Left lung (tissue), 4 donors: ENCODE measurements at regions not wholly inside any gene's neighbourhood (a gene's known extent, or its start where the extent isn't known, plus 50 kb on each side); places are given as distances from the start of the nearest gene placed in this dataset.

Source experiments
- ATAC-seq: fragments of 200-7000 bp; cut with Tn5 transposase; one replicate; pipeline ENCODE4 v1.9.1; 2020; ENCODE audit warnings: moderate library complexity
- DNase-seq, 4 donors: peaks; one replicate each; pipeline ENCODE4 v3.0.0-alpha.2; 2013 to 2020
- H3K27ac ChIP-seq, 2 donors: fragments of 200-600 bp; sonication (generic) in 1 of 2; one replicate each; pipeline versions ENCODE4 v1.5.0 to v1.8.0; 2020 to 2021
- H3K27me3 ChIP-seq, 2 donors: fragments of 200-600 bp; sonication (generic) in 1 of 2; one replicate each; pipeline versions ENCODE4 v1.5.0 to v1.8.0; 2020 to 2021
- H3K36me3 ChIP-seq, 2 donors: fragments of 200-600 bp; sonication (generic) in 1 of 2; one replicate each; pipeline versions ENCODE4 v1.5.0 to v1.8.0; 2020 to 2021
- H3K4me1 ChIP-seq, 2 donors: fragments of 200-600 bp; one replicate each; pipeline ENCODE4 v1.8.0; 2021
- H3K4me3 ChIP-seq, 2 donors: fragments of 200-600 bp; sonication (generic) in 1 of 2; one replicate each; pipeline versions ENCODE4 v1.5.0 to v1.8.0; 2020 to 2021; ENCODE audit warnings: mild to moderate bottlenecking in 1 of 2
- H3K9me3 ChIP-seq, 2 donors: fragments of 200-600 bp; sonication (generic) in 1 of 2; one replicate each; pipeline versions ENCODE4 v1.5.0 to v1.8.0; 2020 to 2021
- intact Hi-C, 2 donors: fragments of 100-400 bp; cut with DNase I; formaldehyde crosslinking; loops; one replicate each; pipeline versions ENCODE4 v1.11.2 to v1.14.2; 2022
- TF ChIP-seq, protein P1 (sequence below), 2 donors: fragments of 200-600 bp; sonication (generic) in 1 of 2; IDR thresholded peaks; one replicate each; pipeline versions ENCODE4 v1.5.0 to v1.8.0; 2021; ENCODE audit warnings: antibody characterized with exemption in 2 of 2
- donor health status: DM: no; HTN: yes; CAD: no.
- donor health status: DM: no; HTN: no; CAD: no.

DNA sequence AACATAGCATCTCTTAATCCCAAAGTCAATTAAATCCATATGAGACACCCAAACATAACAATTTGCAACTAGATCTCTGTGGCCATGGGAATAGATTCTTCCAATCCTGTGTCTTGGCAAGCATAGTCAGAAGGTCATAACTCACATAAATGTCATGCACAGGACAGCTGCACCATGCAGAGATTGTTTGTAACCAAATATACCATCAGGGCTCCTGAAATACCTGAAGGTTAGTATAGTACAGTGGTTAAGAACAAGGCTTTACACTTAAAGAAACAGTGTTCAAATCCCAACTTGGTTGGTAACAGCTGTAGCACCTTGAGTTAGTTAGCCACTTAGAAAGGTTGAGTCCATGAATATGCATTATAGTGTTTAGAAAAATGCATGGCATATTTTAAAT, 82.6 kb upstream of the CCDC190 start:
- intact Hi-C loops, result no loop called here
- Histone ChIP-seq H3K4me1 (no peaks in the 10 kb centered on the region), H3K36me3 (no peaks in the 10 kb centered on the region), H3K9me3 (no peaks in the 10 kb centered on the region), H3K27me3 (no peaks in the 10 kb centered on the region), H3K4me3 (no peak overlapping the region), H3K27ac (no peak overlapping the region)
- no peak for ATAC-seq
- TF ChIP-seq, protein P1, sequence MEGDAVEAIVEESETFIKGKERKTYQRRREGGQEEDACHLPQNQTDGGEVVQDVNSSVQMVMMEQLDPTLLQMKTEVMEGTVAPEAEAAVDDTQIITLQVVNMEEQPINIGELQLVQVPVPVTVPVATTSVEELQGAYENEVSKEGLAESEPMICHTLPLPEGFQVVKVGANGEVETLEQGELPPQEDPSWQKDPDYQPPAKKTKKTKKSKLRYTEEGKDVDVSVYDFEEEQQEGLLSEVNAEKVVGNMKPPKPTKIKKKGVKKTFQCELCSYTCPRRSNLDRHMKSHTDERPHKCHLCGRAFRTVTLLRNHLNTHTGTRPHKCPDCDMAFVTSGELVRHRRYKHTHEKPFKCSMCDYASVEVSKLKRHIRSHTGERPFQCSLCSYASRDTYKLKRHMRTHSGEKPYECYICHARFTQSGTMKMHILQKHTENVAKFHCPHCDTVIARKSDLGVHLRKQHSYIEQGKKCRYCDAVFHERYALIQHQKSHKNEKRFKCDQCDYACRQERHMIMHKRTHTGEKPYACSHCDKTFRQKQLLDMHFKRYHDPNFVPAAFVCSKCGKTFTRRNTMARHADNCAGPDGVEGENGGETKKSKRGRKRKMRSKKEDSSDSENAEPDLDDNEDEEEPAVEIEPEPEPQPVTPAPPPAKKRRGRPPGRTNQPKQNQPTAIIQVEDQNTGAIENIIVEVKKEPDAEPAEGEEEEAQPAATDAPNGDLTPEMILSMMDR (IDR thresholded peaks at IDR 0.05), result no peak
- DNase-seq, result no peak

DNA sequence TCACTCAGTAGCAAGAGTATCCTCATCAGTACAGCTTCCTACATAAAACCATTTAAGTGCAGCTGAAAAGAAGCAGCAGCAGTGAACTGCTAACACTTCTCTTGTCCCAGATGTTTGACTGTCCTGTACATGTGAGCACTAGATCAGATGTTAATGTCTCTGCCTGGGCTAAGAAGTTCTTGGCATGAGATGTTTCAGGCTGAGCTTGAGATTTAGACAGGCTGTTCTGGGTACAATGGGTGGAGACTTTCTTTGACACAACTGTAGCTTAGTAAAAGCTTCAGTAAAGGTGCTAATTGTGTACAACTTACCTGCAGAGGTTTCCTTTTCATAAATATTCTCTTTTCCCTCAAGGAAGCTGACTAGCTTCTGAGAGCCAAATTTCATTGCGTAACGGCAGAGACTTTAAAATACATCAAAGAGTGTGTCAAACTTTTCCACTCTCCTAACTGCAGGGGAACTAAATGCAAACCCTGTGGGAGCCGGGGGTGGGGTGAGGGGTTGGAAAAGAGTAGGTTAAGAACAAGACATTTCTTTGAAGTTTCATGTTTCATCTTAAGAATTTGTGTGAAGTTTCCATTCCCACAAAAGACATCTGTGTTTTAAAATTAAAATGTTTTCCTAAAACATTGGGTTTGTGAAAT, 82.1 kb upstream of the CCDC190 start:
- intact Hi-C loops, result no loop called here
- TF ChIP-seq, protein P1 (IDR thresholded peaks at IDR 0.05), result no peak
- Histone ChIP-seq H3K27me3 (no peaks in the 10 kb centered on the region), H3K27ac (no peak overlapping the region), H3K36me3 (no peaks in the 10 kb centered on the region), H3K4me1 (no peaks in the 10 kb centered on the region), H3K9me3 (no peaks in the 10 kb centered on the region), H3K4me3 (no peak overlapping the region)
- ATAC-seq, result peak; percentile 44
- peak in 3 of 4 donors; percentile 17 to 39 (median 33) for DNase-seq

DNA sequence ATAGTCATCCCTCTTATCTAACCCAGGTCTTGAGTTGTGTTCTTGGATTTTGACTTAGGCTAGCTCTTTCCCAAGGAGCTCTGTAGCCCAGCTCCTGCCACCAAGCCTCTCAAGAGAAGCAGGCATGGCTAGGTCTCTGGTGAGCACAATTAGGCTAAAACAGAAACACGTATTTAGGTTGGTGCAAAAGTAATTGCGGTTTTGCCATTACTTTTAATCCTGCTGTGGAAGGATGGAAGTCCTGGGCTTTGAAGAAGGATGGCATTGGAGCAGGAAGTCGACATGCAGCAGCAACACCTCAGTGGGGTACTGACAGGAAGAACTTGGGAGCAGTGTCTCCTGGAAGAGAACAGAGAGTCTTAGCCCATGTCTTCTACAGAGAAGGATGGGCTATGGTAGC, 80.0 kb upstream of the CCDC190 start:
- H3K4me1 ChIP-seq, result no peaks in the 10 kb centered on the region
- H3K27me3 ChIP-seq, result no peaks in the 10 kb centered on the region
- no peaks in the 10 kb centered on the region for H3K36me3 ChIP-seq
- no peaks in the 10 kb centered on the region for H3K9me3 ChIP-seq
- intact Hi-C loops, result no loop called here
- DNase-seq, result no peak
- no peak overlapping the region for H3K27ac ChIP-seq
- TF ChIP-seq, protein P1 (IDR thresholded peaks at IDR 0.05), result no peak
- no peak for ATAC-seq
- H3K4me3 ChIP-seq, result no peak overlapping the region

DNA sequence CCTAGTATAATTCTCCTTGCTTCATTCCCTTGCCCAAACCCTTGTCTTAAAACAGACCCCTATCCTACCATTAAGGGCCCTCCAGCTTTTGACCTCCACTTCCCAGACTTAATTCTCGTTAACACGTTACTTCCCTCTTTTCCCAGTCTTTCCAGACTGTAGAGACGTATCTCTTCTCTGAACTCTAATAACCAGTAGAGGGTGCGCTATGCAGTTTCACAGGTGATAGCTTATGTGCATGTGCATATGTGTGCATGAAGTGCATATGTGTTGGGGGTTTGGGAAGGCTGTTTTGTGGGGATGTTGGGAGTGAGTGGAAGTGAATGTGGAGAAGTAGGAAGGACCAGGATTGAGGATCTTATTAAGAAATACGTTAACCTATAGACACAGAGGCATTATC, 78.1 kb upstream of the CCDC190 start:
- TF ChIP-seq, protein P1 (IDR thresholded peaks at IDR 0.05), result no peak
- H3K36me3 ChIP-seq, result no peaks in the 10 kb centered on the region
- H3K27me3 ChIP-seq, result no peaks in the 10 kb centered on the region
- DNase-seq (no peak), ATAC-seq (no peak)
- no peaks in the 10 kb centered on the region for H3K9me3 ChIP-seq
- H3K27ac ChIP-seq, result no peak overlapping the region
- H3K4me3 ChIP-seq, result no peak overlapping the region
- H3K4me1 ChIP-seq, result no peaks in the 10 kb centered on the region
- intact Hi-C loops, result no loop called here

DNA sequence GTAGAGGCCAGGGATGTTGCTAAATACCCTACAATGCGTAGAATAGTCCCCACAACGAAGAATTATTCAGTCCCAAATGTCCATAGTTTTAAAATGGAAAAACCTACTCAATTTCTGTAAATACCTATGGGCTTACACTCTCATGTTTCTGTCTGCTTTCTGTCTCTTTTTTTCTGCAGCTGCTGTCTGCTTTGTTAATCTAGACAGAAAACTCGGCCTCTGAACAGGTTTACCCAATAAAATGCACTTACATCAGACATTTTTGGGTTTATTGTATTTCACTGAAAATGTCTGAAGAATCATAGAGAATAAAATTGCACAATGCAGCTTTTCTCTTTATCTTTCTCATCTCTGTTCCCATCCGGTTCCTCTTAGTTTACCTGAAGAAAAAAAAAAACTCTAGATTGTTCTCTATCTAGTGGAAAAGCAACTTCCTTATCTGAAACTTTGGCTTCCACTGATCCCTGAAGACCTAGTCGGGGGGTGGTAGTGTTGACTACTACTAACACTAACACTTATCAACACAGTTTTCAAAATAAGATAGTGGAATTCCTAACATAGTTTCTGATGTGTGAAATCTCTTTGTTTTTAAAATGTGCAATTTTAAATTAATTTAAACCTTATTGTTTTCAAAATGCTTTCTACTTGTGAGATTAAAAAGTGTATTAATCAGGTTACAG, 76.9 kb upstream of the CCDC190 start:
- intact Hi-C loops, result no loop called here
- Histone ChIP-seq H3K4me3 (no peak overlapping the region), H3K36me3 (no peaks in the 10 kb centered on the region), H3K4me1 (no peaks in the 10 kb centered on the region), H3K27me3 (no peaks in the 10 kb centered on the region), H3K9me3 (no peaks in the 10 kb centered on the region), H3K27ac (no peak overlapping the region)
- TF ChIP-seq, protein P1 (IDR thresholded peaks at IDR 0.05), result no peak
- DNase-seq, result no peak
- no peak for ATAC-seq
